Muscle of leg (tissue), 3 donors: ENCODE measurements at regions not wholly inside any gene's neighbourhood (a gene's known extent, or its start where the extent isn't known, plus 50 kb on each side); places are given as distances from the start of the nearest gene placed in this dataset.

ENCODE experiments used
- DNase-seq: peaks from one replicate; pipeline ENCODE4 v3.0.0; 2013
- H3K27ac ChIP-seq: one replicate; pipeline ENCODE4 v1.5.1; 2013; ENCODE audit warnings: mild to moderate bottlenecking, low read length, control low read depth
- H3K27me3 ChIP-seq: one replicate; pipeline ENCODE4 v1.6.1; 2013; ENCODE audit warnings: low read length; ENCODE audit not compliant: control insufficient read depth, insufficient read depth
- H3K36me3 ChIP-seq: one replicate; pipeline ENCODE4 v1.6.1; 2013; ENCODE audit warnings: low read length; ENCODE audit not compliant: control insufficient read depth, insufficient read depth
- H3K4me1 ChIP-seq: one replicate; pipeline ENCODE4 v1.6.1; 2013; ENCODE audit warnings: low read length; ENCODE audit not compliant: control insufficient read depth, insufficient read depth
- H3K4me3 ChIP-seq: one replicate; pipeline ENCODE4 v1.5.1; 2013; ENCODE audit warnings: low read length, control low read depth
- H3K9me3 ChIP-seq: replicated peaks from 2 replicates; pipeline ENCODE4 v1.6.1; 2013; ENCODE audit warnings: low read depth, low read length; ENCODE audit not compliant: control insufficient read depth
- WGBS: methylation state at CpG from one replicate; pipeline ENCODE4 v1.1.5; 2013; ENCODE audit warnings: missing lambda C conversion rate; ENCODE audit not compliant: insufficient coverage; 5-methylcytosine and 5-hydroxymethylcytosine counted together

DNA sequence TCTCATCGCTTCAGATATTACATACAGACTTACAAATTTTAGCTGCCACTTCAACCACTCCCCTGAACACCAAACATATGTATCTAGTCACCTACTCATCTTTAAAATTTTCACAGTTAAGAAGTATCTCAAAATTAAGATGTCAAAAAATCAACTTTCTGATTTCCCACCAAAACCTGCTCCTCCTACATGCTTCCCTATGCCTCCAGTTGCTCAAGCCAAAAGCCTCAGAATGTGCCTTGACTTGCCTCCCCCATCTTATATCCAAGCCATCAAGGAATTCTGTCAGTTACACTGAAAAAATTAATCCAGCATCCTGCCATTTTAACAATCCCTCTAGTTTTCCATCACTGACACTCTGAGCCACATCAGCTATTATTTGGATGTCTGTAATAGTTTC lies 85.0 kb downstream of the SPRY2 start:
- Histone ChIP-seq H3K4me1 (no peaks in the 10 kb centered on the region), H3K4me3 (no peak overlapping the region), H3K27ac (no peak overlapping the region), H3K36me3 (no peaks in the 10 kb centered on the region), H3K27me3 (no peaks in the 10 kb centered on the region), H3K9me3 (no peaks in the 10 kb centered on the region)
- WGBS: 89% methylated on average over 1 of the region's 1 CpG
- DNase-seq: no peak

GRCh38 chr13:80251403-80251802 lies 89.5 kb downstream of the SPRY2 start:
- Histone ChIP-seq H3K36me3 (no peaks in the 10 kb centered on the region), H3K27me3 (no peaks in the 10 kb centered on the region), H3K27ac (no peak overlapping the region), H3K4me1 (no peaks in the 10 kb centered on the region), H3K9me3 (no peaks in the 10 kb centered on the region), H3K4me3 (no peak overlapping the region)
- DNase-seq: peak; percentile 86
- 50% methylated on average over 2 of the region's 2 CpGs for WGBS

GRCh38 chr13:80250213-80250810 lies 90.6 kb downstream of the SPRY2 start:
- 8% methylated on average over 2 of the region's 7 CpGs for WGBS
- Histone ChIP-seq H3K27ac (peak overlapping the region; percentile 60), H3K4me3 (no peak overlapping the region), H3K36me3 (no peaks in the 10 kb centered on the region), H3K27me3 (no peaks in the 10 kb centered on the region), H3K4me1 (no peaks in the 10 kb centered on the region), H3K9me3 (no peaks in the 10 kb centered on the region)
- peak; percentile 83 for DNase-seq

- peak; percentile 55 for DNase-seq
- WGBS: no CpG with 5 or more reads among the region's 1 CpG
- Histone ChIP-seq H3K36me3 (no peaks in the 10 kb centered on the region), H3K27ac (peak overlapping the region; percentile 60), H3K4me1 (no peaks in the 10 kb centered on the region), H3K27me3 (no peaks in the 10 kb centered on the region), H3K9me3 (no peaks in the 10 kb centered on the region), H3K4me3 (no peak overlapping the region)
These were observed 91.3 kb downstream of the SPRY2 start for GRCh38 chr13:80249516-80250212.

GRCh38 chr13:80245162-80245733 lies 95.7 kb downstream of the SPRY2 start:
- WGBS: 51% methylated on average over 3 of the region's 4 CpGs
- Histone ChIP-seq H3K36me3 (no peaks in the 10 kb centered on the region), H3K4me1 (no peaks in the 10 kb centered on the region), H3K27ac (no peak overlapping the region), H3K4me3 (no peak overlapping the region), H3K27me3 (no peaks in the 10 kb centered on the region), H3K9me3 (no peaks in the 10 kb centered on the region)
- DNase-seq: no peak

DNA sequence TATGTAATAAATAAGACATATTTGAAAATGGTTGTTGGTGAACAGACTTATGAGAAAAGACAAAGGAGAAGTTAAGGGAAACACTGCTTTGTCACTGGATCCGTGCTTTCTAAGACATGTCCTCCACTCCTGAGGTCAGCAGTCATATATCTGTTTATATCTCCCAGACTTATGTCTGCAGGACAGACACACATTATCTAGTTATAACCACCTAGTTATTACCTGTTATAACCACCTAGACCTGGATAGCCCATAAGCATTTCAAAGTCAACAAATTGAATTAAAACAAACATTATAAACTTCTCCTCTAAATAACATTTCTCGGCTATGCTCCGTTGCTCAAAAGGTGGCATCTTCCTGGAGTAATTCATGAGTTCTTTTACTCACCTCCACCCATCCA lies 96.4 kb downstream of the SPRY2 start:
- H3K4me1 ChIP-seq: no peaks in the 10 kb centered on the region
- H3K27me3 ChIP-seq: no peaks in the 10 kb centered on the region
- DNase-seq: no peak
- H3K27ac ChIP-seq: no peak overlapping the region
- no peaks in the 10 kb centered on the region for H3K36me3 ChIP-seq
- H3K9me3 ChIP-seq: no peaks in the 10 kb centered on the region
- no peak overlapping the region for H3K4me3 ChIP-seq
- 48% methylated on average over 2 of the region's 3 CpGs for WGBS

DNA sequence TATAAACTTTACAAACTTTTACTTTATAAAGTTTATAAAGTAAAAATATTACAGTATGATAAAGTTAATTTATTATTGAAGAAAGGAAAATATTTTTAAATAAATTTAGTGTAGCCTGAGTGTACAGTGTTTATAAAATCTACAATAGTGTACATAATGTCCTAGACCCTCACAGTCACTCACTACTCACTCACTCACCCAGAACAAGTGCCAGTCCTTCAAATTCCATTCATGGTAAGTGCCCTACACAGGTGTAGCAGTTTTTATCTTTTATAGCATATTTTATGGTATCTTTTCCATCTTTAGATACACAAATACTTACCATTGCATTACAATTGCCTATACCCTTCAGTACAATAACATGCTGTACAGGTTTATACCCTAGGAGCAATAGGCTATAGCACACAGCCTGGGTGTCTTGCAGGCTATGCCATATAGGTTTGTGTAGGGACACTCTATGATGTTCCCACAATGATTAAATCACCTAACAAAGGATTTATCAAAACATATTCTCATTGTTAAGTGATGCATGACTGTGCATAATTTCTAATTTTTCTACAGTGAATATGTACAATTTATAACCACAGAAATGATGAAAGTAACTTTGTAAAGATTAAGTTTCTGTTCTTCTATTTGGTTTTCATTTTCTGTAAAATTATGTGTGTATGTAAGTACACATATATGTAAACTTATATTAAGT lies 98.0 kb downstream of the SPRY2 start:
- Histone ChIP-seq H3K4me3 (no peak overlapping the region), H3K27me3 (no peaks in the 10 kb centered on the region), H3K9me3 (no peaks in the 10 kb centered on the region), H3K36me3 (no peaks in the 10 kb centered on the region), H3K4me1 (no peaks in the 10 kb centered on the region), H3K27ac (no peak overlapping the region)
- DNase-seq: no peak

- Histone ChIP-seq H3K27me3 (no peaks in the 10 kb centered on the region), H3K9me3 (no peaks in the 10 kb centered on the region), H3K4me1 (peaks cover 2% of the 10 kb centered on the region), H3K4me3 (no peak overlapping the region), H3K27ac (no peak overlapping the region), H3K36me3 (no peaks in the 10 kb centered on the region)
- DNase-seq: no peak
- no CpG with 5 or more reads among the region's 3 CpGs for WGBS
These were observed 101.2 kb downstream of the SPRY2 start for GRCh38 chr13:80239571-80240255.

GRCh38 chr13:80239116-80239515 lies 101.8 kb downstream of the SPRY2 start:
- no peak overlapping the region for H3K27ac ChIP-seq
- no peak for DNase-seq
- H3K27me3 ChIP-seq: no peaks in the 10 kb centered on the region
- no peaks in the 10 kb centered on the region for H3K36me3 ChIP-seq
- peaks cover 2% of the 10 kb centered on the region for H3K4me1 ChIP-seq
- H3K4me3 ChIP-seq: no peak overlapping the region
- no peaks in the 10 kb centered on the region for H3K9me3 ChIP-seq

GRCh38 chr13:80237646-80238045 lies 103.3 kb downstream of the SPRY2 start:
- no peaks in the 10 kb centered on the region for H3K27me3 ChIP-seq
- no peaks in the 10 kb centered on the region for H3K36me3 ChIP-seq
- no peak overlapping the region for H3K27ac ChIP-seq
- peaks cover 2% of the 10 kb centered on the region for H3K4me1 ChIP-seq
- H3K9me3 ChIP-seq: no peaks in the 10 kb centered on the region
- DNase-seq: no peak
- H3K4me3 ChIP-seq: no peak overlapping the region
